SK-N-SH treated with all-trans-retinoic acid at 6 μM for 48 hours (cell line): ENCODE measurements at regions not wholly inside any gene's neighbourhood (a gene's known extent, or its start where the extent isn't known, plus 50 kb on each side); places are given as distances from the start of the nearest gene placed in this dataset.

ENCODE experiments used
- ATAC-seq: fragments of 200-7000 bp; cut with Tn5 transposase; 3 replicates; pipeline ENCODE4 v1.9.1; 2020; ENCODE audit warnings: mild to moderate bottlenecking, moderate library complexity
- ARNTL ChIP-seq: fragments of 450-650 bp; formaldehyde crosslinking; IDR thresholded peaks from 2 replicates; pipeline ENCODE4 v1.5.0; 2020; ENCODE audit warnings: low read depth, mild to moderate bottlenecking, moderate library complexity, borderline replicate concordance
- BACH2 ChIP-seq: fragments of 250-450 bp; sonication (Bioruptor Pico); IDR thresholded peaks from 2 replicates; pipeline ENCODE4 v1.9.0; 2021; ENCODE audit warnings: mild to moderate bottlenecking, borderline replicate concordance
- CREB5 ChIP-seq: fragments of 250-450 bp; sonication (Bioruptor Pico); IDR thresholded peaks from 2 replicates; pipeline ENCODE4 v1.5.1; 2020; ENCODE audit warnings: low read depth, mild to moderate bottlenecking, moderate library complexity
- CSDC2 ChIP-seq: fragments of 250-450 bp; sonication (Bioruptor Pico); IDR thresholded peaks from 2 replicates; pipeline ENCODE4 v1.5.0; 2020; ENCODE audit warnings: mild to moderate bottlenecking, moderate library complexity
- CSRNP3 ChIP-seq: fragments of 250-450 bp; sonication (Bioruptor Pico); IDR thresholded peaks from 2 replicates; pipeline ENCODE4 v1.5.1; 2021; ENCODE audit warnings: mild to moderate bottlenecking, moderate library complexity
- ESRRG ChIP-seq: fragments of 250-450 bp; sonication (Bioruptor Pico); IDR thresholded peaks from 2 replicates; pipeline ENCODE4 v1.6.1; 2021; ENCODE audit warnings: mild to moderate bottlenecking
- GLIS3 ChIP-seq: fragments of 250-450 bp; sonication (Bioruptor Pico); IDR thresholded peaks from 2 replicates; pipeline ENCODE4 v1.5.0; 2020; ENCODE audit warnings: mild to moderate bottlenecking, moderate library complexity
- ISL1 ChIP-seq: fragments of 250-450 bp; sonication (Bioruptor Pico); IDR thresholded peaks from 2 replicates; pipeline ENCODE4 v2.1.2; 2022; ENCODE audit warnings: mild to moderate bottlenecking, moderate library complexity
- OSR1 ChIP-seq: fragments of 250-450 bp; sonication (Bioruptor Pico); IDR thresholded peaks from 2 replicates; pipeline ENCODE4 v1.8.0; 2022; ENCODE audit warnings: moderate library complexity, mild to moderate bottlenecking, inconsistent platforms
- POU6F1 ChIP-seq: fragments of 250-450 bp; sonication (Bioruptor Pico); IDR thresholded peaks from 2 replicates; pipeline ENCODE4 v1.8.0; 2021; ENCODE audit warnings: low read depth, mild to moderate bottlenecking, moderate library complexity, borderline replicate concordance
- RARB ChIP-seq: fragments of 250-450 bp; sonication (Bioruptor Pico); IDR thresholded peaks from 2 replicates; pipeline ENCODE4 v1.8.0; 2021; ENCODE audit warnings: mild to moderate bottlenecking, moderate library complexity
- SNAI2 ChIP-seq: fragments of 250-450 bp; sonication (Bioruptor Pico); IDR thresholded peaks from 2 replicates; pipeline ENCODE4 v1.5.0; 2020; ENCODE audit warnings: mild to moderate bottlenecking, moderate library complexity
- TCF4 ChIP-seq: fragments of 250-450 bp; sonication (Bioruptor Pico); IDR thresholded peaks from 2 replicates; pipeline ENCODE4 v1.8.0; 2021; ENCODE audit warnings: mild to moderate bottlenecking, moderate library complexity, borderline replicate concordance
- TOX ChIP-seq: fragments of 250-450 bp; sonication (Bioruptor Pico); IDR thresholded peaks from 2 replicates; pipeline ENCODE4 v1.8.0; 2021; ENCODE audit warnings: mild to moderate bottlenecking, moderate library complexity, borderline replicate concordance
- TSHZ2 ChIP-seq: fragments of 250-450 bp; sonication (Bioruptor Pico); IDR thresholded peaks from 2 replicates; pipeline ENCODE4 v1.5.0; 2020; ENCODE audit warnings: mild to moderate bottlenecking, moderate library complexity
- ZC3H10 ChIP-seq: fragments of 250-450 bp; sonication (Bioruptor Pico); IDR thresholded peaks from 2 replicates; pipeline ENCODE4 v1.5.1; 2021; ENCODE audit warnings: mild to moderate bottlenecking, moderate library complexity
- ZFP3 ChIP-seq: fragments of 250-450 bp; sonication (Bioruptor Pico); IDR thresholded peaks from 2 replicates; pipeline ENCODE4 v1.5.0; 2020; ENCODE audit warnings: mild to moderate bottlenecking, moderate library complexity
- ZFP30 ChIP-seq: fragments of 450-650 bp; formaldehyde crosslinking; IDR thresholded peaks from 2 replicates; pipeline ENCODE4 v1.5.0; 2022; ENCODE audit warnings: mild to moderate bottlenecking, moderate library complexity
- ZNF70 ChIP-seq: fragments of 450-650 bp; formaldehyde crosslinking; IDR thresholded peaks from 2 replicates; pipeline ENCODE4 v1.5.0; 2020; ENCODE audit warnings: mild to moderate bottlenecking, moderate library complexity
- ZNF8 ChIP-seq: fragments of 450-650 bp; formaldehyde crosslinking; IDR thresholded peaks from 2 replicates; pipeline ENCODE4 v1.5.0; 2020; ENCODE audit warnings: mild to moderate bottlenecking, moderate library complexity

GRCh38 chr7:91713669-91714068 lies 166.8 kb downstream of the MTERF1 start:
- TF ChIP-seq RARB = no peak
- no peak for TF ChIP-seq GLIS3 (CRISPR knock-in tag)
- TF ChIP-seq TCF4 (CRISPR knock-in tag) = no peak
- no peak for TF ChIP-seq POU6F1 (CRISPR knock-in tag)
- TF ChIP-seq ZNF70 (CRISPR knock-in tag) = no peak
- no peak for TF ChIP-seq ZFP3 (CRISPR knock-in tag)
- no peak for TF ChIP-seq CSRNP3 (CRISPR knock-in tag)
- TF ChIP-seq ZFP30 = no peak
- TF ChIP-seq TSHZ2 (CRISPR knock-in tag) = no peak
- no peak for TF ChIP-seq CREB5 (CRISPR knock-in tag)
- no peak for TF ChIP-seq ESRRG
- no peak for TF ChIP-seq ZC3H10 (CRISPR knock-in tag)
- no peak for TF ChIP-seq CSDC2
- no peak for TF ChIP-seq SNAI2
- no peak for TF ChIP-seq ARNTL (CRISPR knock-in tag)
- no peak for ATAC-seq

GRCh38 chr7:91717681-91718470 lies 162.6 kb downstream of the MTERF1 start:
- ATAC-seq = no peak
- TF ChIP-seq OSR1 (CRISPR knock-in tag) (no peak), ESRRG (no peak), ARNTL (CRISPR knock-in tag) (no peak), GLIS3 (CRISPR knock-in tag) (no peak), CREB5 (CRISPR knock-in tag) (no peak), TCF4 (CRISPR knock-in tag) (no peak), ISL1 (no peak), ZNF8 (CRISPR knock-in tag) (no peak), TOX (CRISPR knock-in tag) (no peak), CSRNP3 (CRISPR knock-in tag) (no peak), BACH2 (CRISPR knock-in tag) (no peak), ZC3H10 (CRISPR knock-in tag) (no peak)
- TF ChIP-seq, all 23 proteins: peak for 0
